ENCODE measurements at regions not wholly inside any gene's neighbourhood (a gene's known extent, or its start where the extent isn't known, plus 50 kb on each side); places are given as distances from the start of the nearest gene placed in this dataset.

GRCh38 chr9:117775591-117775990 lies 71.4 kb downstream of the TLR4 start:
- H3K9ac ChIP-seq (ENCODE audit: low read depth in 1 of 2, low read length in 2 of 2): no peak overlapping the region
- H3K27ac ChIP-seq (ENCODE audit: low read depth in 2 of 2, low read length in 2 of 2): no peak overlapping the region
- H3K4me1 ChIP-seq (ENCODE audit: control insufficient read depth in 2 of 2, insufficient read depth in 2 of 2, low read length in 2 of 2): peaks cover 5 to 22% of the 10 kb centered on the region in 2 donors

DNA sequence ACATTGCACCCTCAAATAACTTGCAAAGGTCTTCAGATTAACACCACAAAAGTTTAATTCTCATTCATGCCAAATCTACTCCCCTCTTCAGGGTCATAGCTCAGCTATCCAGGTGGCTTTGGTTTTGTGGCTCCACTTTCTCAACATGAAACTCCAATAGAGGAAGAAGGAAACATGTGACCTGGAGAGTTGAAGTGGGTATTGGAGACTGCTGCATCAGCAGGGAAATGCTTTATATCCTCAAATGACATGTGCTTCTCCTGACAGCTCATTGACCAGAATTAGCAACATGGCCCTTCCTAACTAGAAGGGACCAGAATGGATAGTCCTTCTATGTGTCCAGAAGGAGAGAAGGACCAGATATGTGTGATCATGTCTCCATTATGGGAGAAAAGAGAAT lies 73.6 kb downstream of the TLR4 start:
- peaks cover under 1 to 4% of the 10 kb centered on the region in 2 donors for H3K4me1 ChIP-seq (ENCODE audit: control insufficient read depth in 2 of 2, insufficient read depth in 2 of 2, low read length in 2 of 2)
- H3K36me3 ChIP-seq (ENCODE audit: control insufficient read depth in 2 of 2, insufficient read depth in 2 of 2, low read length in 2 of 2): no peaks in the 10 kb centered on the region
- no peak overlapping the region for H3K9ac ChIP-seq (ENCODE audit: low read depth in 1 of 2, low read length in 2 of 2)
- H3K27me3 ChIP-seq (ENCODE audit: control insufficient read depth in 2 of 2, insufficient read depth in 2 of 2, low read length in 2 of 2): no peaks in the 10 kb centered on the region
- no peak overlapping the region for H3K4me3 ChIP-seq (ENCODE audit: low read length in 2 of 2)
- no peaks in the 10 kb centered on the region for H3K9me3 ChIP-seq (ENCODE audit: control insufficient read depth in 2 of 2, low read length in 2 of 2)
- no peak overlapping the region for H3K27ac ChIP-seq (ENCODE audit: low read depth in 2 of 2, low read length in 2 of 2)

More at GRCh38 chr9:117775591-117775990, 71.4 kb downstream of the TLR4 start:
- H3K4me3 ChIP-seq (ENCODE audit: low read length in 2 of 2): no peak overlapping the region
- no peaks in the 10 kb centered on the region for H3K9me3 ChIP-seq (ENCODE audit: control insufficient read depth in 2 of 2, low read length in 2 of 2)
- no peaks in the 10 kb centered on the region for H3K27me3 ChIP-seq (ENCODE audit: control insufficient read depth in 2 of 2, insufficient read depth in 2 of 2, low read length in 2 of 2)
- no peaks in the 10 kb centered on the region for H3K36me3 ChIP-seq (ENCODE audit: control insufficient read depth in 2 of 2, insufficient read depth in 2 of 2, low read length in 2 of 2)

GRCh38 chr9:117779760-117780159 lies 75.6 kb downstream of the TLR4 start:
- Histone ChIP-seq H3K36me3 (ENCODE audit: control insufficient read depth in 2 of 2, insufficient read depth in 2 of 2, low read length in 2 of 2) (no peaks in the 10 kb centered on the region), H3K4me1 (ENCODE audit: control insufficient read depth in 2 of 2, insufficient read depth in 2 of 2, low read length in 2 of 2) (peaks cover 4 to 8% of the 10 kb centered on the region in 2 donors), H3K27ac (ENCODE audit: low read depth in 2 of 2, low read length in 2 of 2) (no peak overlapping the region)

DNA sequence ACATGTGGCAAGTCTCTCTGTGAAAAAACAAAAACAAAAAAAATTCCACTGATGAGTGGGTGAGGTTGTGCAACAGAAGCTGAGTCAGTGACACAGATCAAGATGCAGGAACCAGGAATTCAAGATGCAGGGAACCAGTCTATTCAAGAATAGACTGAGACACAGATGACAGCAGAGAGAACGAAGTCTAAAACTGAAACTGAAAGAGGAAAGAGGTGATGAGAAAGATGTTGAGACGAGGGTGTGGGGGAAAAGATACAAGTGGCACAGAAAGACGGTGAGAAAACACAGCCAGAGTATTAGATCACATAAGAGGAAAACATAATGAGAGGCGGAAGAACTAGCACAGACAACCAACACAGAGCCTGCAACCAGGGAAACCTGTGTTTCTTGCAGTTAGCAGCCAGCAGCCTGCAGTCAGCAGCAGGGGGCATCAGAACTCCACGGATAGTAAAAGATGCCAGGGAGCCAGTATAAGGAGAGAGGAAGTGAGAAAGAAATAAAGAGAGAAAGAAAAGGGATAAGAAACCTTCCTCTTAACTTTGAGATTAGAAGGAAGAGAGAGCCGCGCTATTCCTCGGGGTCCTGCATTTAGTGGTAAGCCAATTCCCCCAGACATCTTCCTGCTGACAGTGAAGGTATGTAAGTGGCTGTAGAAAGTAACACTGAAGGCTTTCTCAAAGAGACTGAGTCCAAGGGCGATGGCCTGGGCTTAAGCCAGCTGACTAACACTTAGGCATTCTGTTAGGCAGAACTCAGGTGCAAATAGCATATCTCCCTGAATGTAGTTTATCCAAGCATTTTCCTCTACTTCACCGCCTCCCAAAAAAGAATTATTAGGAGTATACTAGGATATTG lies 79.0 kb downstream of the TLR4 start:
- peak overlapping the region in 1 of 2 donors; percentile 56 for H3K9ac ChIP-seq (ENCODE audit: low read depth in 1 of 2, low read length in 2 of 2)
- no peaks in the 10 kb centered on the region for H3K36me3 ChIP-seq (ENCODE audit: control insufficient read depth in 2 of 2, insufficient read depth in 2 of 2, low read length in 2 of 2)
- H3K27me3 ChIP-seq (ENCODE audit: control insufficient read depth in 2 of 2, insufficient read depth in 2 of 2, low read length in 2 of 2): no peaks in the 10 kb centered on the region
- peaks cover 4 to 8% of the 10 kb centered on the region in 2 donors for H3K4me1 ChIP-seq (ENCODE audit: control insufficient read depth in 2 of 2, insufficient read depth in 2 of 2, low read length in 2 of 2)
- peak overlapping the region; percentile 25 to 55 for H3K27ac ChIP-seq (ENCODE audit: low read depth in 2 of 2, low read length in 2 of 2)
- no peaks in the 10 kb centered on the region for H3K9me3 ChIP-seq (ENCODE audit: control insufficient read depth in 2 of 2, low read length in 2 of 2)
- peak overlapping the region; percentile 73 to 84 for H3K4me3 ChIP-seq (ENCODE audit: low read length in 2 of 2)

More at GRCh38 chr9:117779760-117780159, 75.6 kb downstream of the TLR4 start:
- Histone ChIP-seq H3K9me3 (ENCODE audit: control insufficient read depth in 2 of 2, low read length in 2 of 2) (no peaks in the 10 kb centered on the region), H3K27me3 (ENCODE audit: control insufficient read depth in 2 of 2, insufficient read depth in 2 of 2, low read length in 2 of 2) (no peaks in the 10 kb centered on the region), H3K9ac (ENCODE audit: low read depth in 1 of 2, low read length in 2 of 2) (no peak overlapping the region), H3K4me3 (ENCODE audit: low read length in 2 of 2) (no peak overlapping the region)

GRCh38 chr9:117783828-117784227 lies 79.6 kb downstream of the TLR4 start:
- peak overlapping the region in 1 of 2 donors; percentile 5 for H3K27ac ChIP-seq (ENCODE audit: low read depth in 2 of 2, low read length in 2 of 2)
- peaks cover 4 to 8% of the 10 kb centered on the region in 2 donors for H3K4me1 ChIP-seq (ENCODE audit: control insufficient read depth in 2 of 2, insufficient read depth in 2 of 2, low read length in 2 of 2)
- H3K9ac ChIP-seq (ENCODE audit: low read depth in 1 of 2, low read length in 2 of 2): no peak overlapping the region
- no peaks in the 10 kb centered on the region for H3K9me3 ChIP-seq (ENCODE audit: control insufficient read depth in 2 of 2, low read length in 2 of 2)
- H3K4me3 ChIP-seq (ENCODE audit: low read length in 2 of 2): peak overlapping the region in 1 of 2 donors; percentile 73
- no peaks in the 10 kb centered on the region for H3K36me3 ChIP-seq (ENCODE audit: control insufficient read depth in 2 of 2, insufficient read depth in 2 of 2, low read length in 2 of 2)
- no peaks in the 10 kb centered on the region for H3K27me3 ChIP-seq (ENCODE audit: control insufficient read depth in 2 of 2, insufficient read depth in 2 of 2, low read length in 2 of 2)

DNA sequence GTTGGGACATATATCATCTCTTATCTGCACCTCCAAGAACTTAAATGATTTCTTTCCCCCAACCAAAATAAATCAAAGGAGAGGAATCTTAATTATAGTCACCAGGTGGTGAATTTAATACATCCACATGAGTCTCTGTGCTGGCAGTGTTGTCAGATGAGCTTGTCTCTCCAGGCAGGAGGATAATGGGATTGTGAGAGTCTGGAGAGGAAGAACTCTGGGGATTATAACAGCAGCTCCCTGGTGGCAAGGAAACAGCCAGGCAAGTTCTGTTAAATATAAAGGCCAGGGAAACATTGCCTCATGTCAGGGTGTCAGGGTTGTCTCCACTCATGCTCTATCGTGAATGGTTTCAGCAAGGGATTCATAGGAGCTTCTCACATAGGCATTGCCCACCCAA lies 80.8 kb downstream of the TLR4 start:
- H3K9ac ChIP-seq (ENCODE audit: low read depth in 1 of 2, low read length in 2 of 2): no peak overlapping the region
- no peak overlapping the region for H3K27ac ChIP-seq (ENCODE audit: low read depth in 2 of 2, low read length in 2 of 2)
- no peaks in the 10 kb centered on the region for H3K36me3 ChIP-seq (ENCODE audit: control insufficient read depth in 2 of 2, insufficient read depth in 2 of 2, low read length in 2 of 2)
- H3K9me3 ChIP-seq (ENCODE audit: control insufficient read depth in 2 of 2, low read length in 2 of 2): no peaks in the 10 kb centered on the region
- peaks cover 4 to 8% of the 10 kb centered on the region in 2 donors for H3K4me1 ChIP-seq (ENCODE audit: control insufficient read depth in 2 of 2, insufficient read depth in 2 of 2, low read length in 2 of 2)
- no peak overlapping the region for H3K4me3 ChIP-seq (ENCODE audit: low read length in 2 of 2)
- no peaks in the 10 kb centered on the region for H3K27me3 ChIP-seq (ENCODE audit: control insufficient read depth in 2 of 2, insufficient read depth in 2 of 2, low read length in 2 of 2)

- H3K27me3 ChIP-seq (ENCODE audit: control insufficient read depth in 2 of 2, insufficient read depth in 2 of 2, low read length in 2 of 2): no peaks in the 10 kb centered on the region
- H3K4me3 ChIP-seq (ENCODE audit: low read length in 2 of 2): no peak overlapping the region
- no peak overlapping the region for H3K9ac ChIP-seq (ENCODE audit: low read depth in 1 of 2, low read length in 2 of 2)
- H3K9me3 ChIP-seq (ENCODE audit: control insufficient read depth in 2 of 2, low read length in 2 of 2): no peaks in the 10 kb centered on the region
- H3K4me1 ChIP-seq (ENCODE audit: control insufficient read depth in 2 of 2, insufficient read depth in 2 of 2, low read length in 2 of 2): peaks cover 4 to 8% of the 10 kb centered on the region in 2 donors
- H3K27ac ChIP-seq (ENCODE audit: low read depth in 2 of 2, low read length in 2 of 2): no peak overlapping the region
- H3K36me3 ChIP-seq (ENCODE audit: control insufficient read depth in 2 of 2, insufficient read depth in 2 of 2, low read length in 2 of 2): no peaks in the 10 kb centered on the region
Measured at GRCh38 chr9:117787746-117788145, 83.5 kb downstream of the TLR4 start.

DNA sequence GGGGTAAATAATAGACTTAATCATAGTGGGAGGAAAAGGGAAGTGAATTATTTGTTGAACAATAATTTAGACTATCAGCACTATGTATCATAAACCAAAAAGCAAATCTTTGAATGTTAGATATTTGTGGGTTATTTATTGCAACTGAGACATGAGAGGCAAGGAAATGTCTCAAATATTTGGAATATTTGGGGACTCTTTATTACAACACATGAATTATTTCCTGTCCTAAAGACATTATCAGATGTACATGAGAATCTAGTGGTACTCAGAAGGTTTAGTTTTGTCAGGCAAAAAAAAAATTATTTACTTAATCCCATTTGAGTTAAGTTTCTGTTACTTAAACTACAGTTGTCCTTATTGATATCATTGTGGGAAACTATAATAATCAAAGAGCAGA lies 91.1 kb downstream of the TLR4 start:
- H3K4me3 ChIP-seq (ENCODE audit: low read length in 2 of 2): no peak overlapping the region
- no peaks in the 10 kb centered on the region for H3K4me1 ChIP-seq (ENCODE audit: control insufficient read depth in 2 of 2, insufficient read depth in 2 of 2, low read length in 2 of 2)
- H3K9ac ChIP-seq (ENCODE audit: low read depth in 1 of 2, low read length in 2 of 2): no peak overlapping the region
- no peaks in the 10 kb centered on the region for H3K9me3 ChIP-seq (ENCODE audit: control insufficient read depth in 2 of 2, low read length in 2 of 2)
- no peaks in the 10 kb centered on the region for H3K27me3 ChIP-seq (ENCODE audit: control insufficient read depth in 2 of 2, insufficient read depth in 2 of 2, low read length in 2 of 2)
- H3K36me3 ChIP-seq (ENCODE audit: control insufficient read depth in 2 of 2, insufficient read depth in 2 of 2, low read length in 2 of 2): no peaks in the 10 kb centered on the region
- H3K27ac ChIP-seq (ENCODE audit: low read depth in 2 of 2, low read length in 2 of 2): no peak overlapping the region

DNA sequence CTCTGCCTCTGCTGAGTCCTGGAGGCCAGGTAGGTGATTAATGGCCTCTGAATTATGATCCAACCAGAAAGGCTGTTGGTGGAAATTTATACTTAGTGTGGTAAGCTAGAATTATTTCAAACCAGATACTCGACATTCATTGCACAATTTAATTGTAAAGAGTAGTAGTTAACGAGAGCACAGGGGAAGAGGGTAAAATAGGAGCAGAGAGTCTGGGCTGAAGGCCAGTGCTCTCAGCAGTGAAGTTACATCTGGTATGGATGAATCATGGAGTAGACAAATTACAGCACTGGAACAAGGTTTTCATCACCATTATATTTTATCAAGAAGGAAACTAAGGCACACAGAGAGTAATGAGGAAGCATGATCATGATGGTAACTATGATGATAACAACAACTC lies 92.5 kb downstream of the TLR4 start:
- H3K4me3 ChIP-seq (ENCODE audit: low read length in 2 of 2): no peak overlapping the region
- no peaks in the 10 kb centered on the region for H3K9me3 ChIP-seq (ENCODE audit: control insufficient read depth in 2 of 2, low read length in 2 of 2)

GRCh38 chr9:117800389-117800788 lies 96.2 kb downstream of the TLR4 start:
- Histone ChIP-seq H3K36me3 (ENCODE audit: control insufficient read depth in 2 of 2, insufficient read depth in 2 of 2, low read length in 2 of 2) (no peaks in the 10 kb centered on the region), H3K4me1 (ENCODE audit: control insufficient read depth in 2 of 2, insufficient read depth in 2 of 2, low read length in 2 of 2) (no peaks in the 10 kb centered on the region), H3K27ac (ENCODE audit: low read depth in 2 of 2, low read length in 2 of 2) (no peak overlapping the region), H3K9me3 (ENCODE audit: control insufficient read depth in 2 of 2, low read length in 2 of 2) (no peaks in the 10 kb centered on the region), H3K9ac (ENCODE audit: low read depth in 1 of 2, low read length in 2 of 2) (no peak overlapping the region), H3K4me3 (ENCODE audit: low read length in 2 of 2) (no peak overlapping the region), H3K27me3 (ENCODE audit: control insufficient read depth in 2 of 2, insufficient read depth in 2 of 2, low read length in 2 of 2) (no peaks in the 10 kb centered on the region)

More for the DNA sequence above, 92.5 kb downstream of the TLR4 start:
- no peaks in the 10 kb centered on the region for H3K4me1 ChIP-seq (ENCODE audit: control insufficient read depth in 2 of 2, insufficient read depth in 2 of 2, low read length in 2 of 2)
- no peak overlapping the region for H3K9ac ChIP-seq (ENCODE audit: low read depth in 1 of 2, low read length in 2 of 2)
- H3K27me3 ChIP-seq (ENCODE audit: control insufficient read depth in 2 of 2, insufficient read depth in 2 of 2, low read length in 2 of 2): no peaks in the 10 kb centered on the region
- H3K27ac ChIP-seq (ENCODE audit: low read depth in 2 of 2, low read length in 2 of 2): no peak overlapping the region
- no peaks in the 10 kb centered on the region for H3K36me3 ChIP-seq (ENCODE audit: control insufficient read depth in 2 of 2, insufficient read depth in 2 of 2, low read length in 2 of 2)
